ENCODE measurements at regions not wholly inside any gene's neighbourhood (a gene's known extent, or its start where the extent isn't known, plus 50 kb on each side); places are given as distances from the start of the nearest gene placed in this dataset.

- no peak for TF ChIP-seq CTCF (IDR thresholded peaks at IDR 0.05)
- TF ChIP-seq EP300 (IDR thresholded peaks at IDR 0.05), result no peak
Observed at GRCh38 chr2:52402128-52402527, 1365.5 kb upstream of the CHAC2 start.

Measured in suprapubic skin (tissue), 3 donors.